ENCODE measurements at regions not wholly inside any gene's neighbourhood (a gene's known extent, or its start where the extent isn't known, plus 50 kb on each side); places are given as distances from the start of the nearest gene placed in this dataset.

GRCh38 chr1:103362348-103363007, 163.0 kb upstream of the RNPC3 start:
- H3K4me3 ChIP-seq (ENCODE audit: low read depth, low read length), result no peak overlapping the region
- no peak for DNase-seq (ENCODE audit: low read depth)
- TF ChIP-seq CTCF (conservative IDR thresholded peaks at IDR 0.05; ENCODE audit: low read depth, low read length), result no peak

GRCh38 chr1:103353391-103353790, 172.1 kb upstream of the RNPC3 start:
- TF ChIP-seq CTCF (conservative IDR thresholded peaks at IDR 0.05; ENCODE audit: low read depth, low read length), result no peak
- DNase-seq (ENCODE audit: low read depth), result no peak
- no peak overlapping the region for H3K4me3 ChIP-seq (ENCODE audit: low read depth, low read length)

- DNase-seq (ENCODE audit: low read depth), result no peak
- H3K4me3 ChIP-seq (ENCODE audit: low read depth, low read length), result no peak overlapping the region
- TF ChIP-seq CTCF (conservative IDR thresholded peaks at IDR 0.05; ENCODE audit: low read depth, low read length), result no peak
Measured at GRCh38 chr1:103348136-103348535, 177.4 kb upstream of the RNPC3 start.

GRCh38 chr1:103344930-103345329, 180.6 kb upstream of the RNPC3 start:
- no peak for TF ChIP-seq CTCF (conservative IDR thresholded peaks at IDR 0.05; ENCODE audit: low read depth, low read length)
- DNase-seq (ENCODE audit: low read depth), result no peak
- no peak overlapping the region for H3K4me3 ChIP-seq (ENCODE audit: low read depth, low read length)

GRCh38 chr1:103341377-103341880, 184.1 kb upstream of the RNPC3 start:
- H3K4me3 ChIP-seq (ENCODE audit: low read depth, low read length), result no peak overlapping the region
- no peak for TF ChIP-seq CTCF (conservative IDR thresholded peaks at IDR 0.05; ENCODE audit: low read depth, low read length)
- no peak for DNase-seq (ENCODE audit: low read depth)

- no peak for DNase-seq (ENCODE audit: low read depth)
- H3K4me3 ChIP-seq (ENCODE audit: low read depth, low read length), result no peak overlapping the region
- no peak for TF ChIP-seq CTCF (conservative IDR thresholded peaks at IDR 0.05; ENCODE audit: low read depth, low read length)
Measured at GRCh38 chr1:103337779-103338178, 187.7 kb upstream of the RNPC3 start.

GRCh38 chr1:103336408-103336807, 189.1 kb upstream of the RNPC3 start:
- no peak overlapping the region for H3K4me3 ChIP-seq (ENCODE audit: low read depth, low read length)
- no peak for DNase-seq (ENCODE audit: low read depth)
- no peak for TF ChIP-seq CTCF (conservative IDR thresholded peaks at IDR 0.05; ENCODE audit: low read depth, low read length)
